Type B pancreatic cell (in vitro differentiated cells): ENCODE measurements at regions not wholly inside any gene's neighbourhood (a gene's known extent, or its start where the extent isn't known, plus 50 kb on each side); places are given as distances from the start of the nearest gene placed in this dataset.

Experiments
- DNase-seq: peaks from one replicate; pipeline ENCODE4 v3.0.0; 2021; ENCODE audit warnings: mixed read lengths; ENCODE audit not compliant: unreplicated experiment; ENCODE audit errors: extremely low spot score
- H3K27ac Mint-ChIP-seq: 2 replicates; pipeline ENCODE4 v1.8.0; 2021; ENCODE audit warnings: mild to moderate bottlenecking, mixed read lengths
- H3K27me3 Mint-ChIP-seq: 2 replicates; pipeline ENCODE4 v1.8.0; 2021; ENCODE audit warnings: mixed read lengths
- H3K36me3 Mint-ChIP-seq: 2 replicates; pipeline ENCODE4 v1.8.0; 2021; ENCODE audit warnings: mixed read lengths
- H3K4me1 Mint-ChIP-seq: one replicate; pipeline ENCODE4 v1.8.0; 2021; ENCODE audit warnings: mixed read lengths; ENCODE audit not compliant: unreplicated experiment
- H3K4me3 Mint-ChIP-seq: 2 replicates; pipeline ENCODE4 v1.8.0; 2021; ENCODE audit warnings: mild to moderate bottlenecking, mixed read lengths
- H3K9me3 Mint-ChIP-seq: 2 replicates; pipeline ENCODE4 v1.8.0; 2021; ENCODE audit warnings: mixed read lengths
- TF ChIP-seq, protein P1 (sequence below): fragments of 200-600 bp; sonication (generic); conservative IDR thresholded peaks from 2 replicates; pipeline ENCODE4 v1.5.0; 2021; ENCODE audit warnings: antibody characterized with exemption, mild to moderate bottlenecking

DNA sequence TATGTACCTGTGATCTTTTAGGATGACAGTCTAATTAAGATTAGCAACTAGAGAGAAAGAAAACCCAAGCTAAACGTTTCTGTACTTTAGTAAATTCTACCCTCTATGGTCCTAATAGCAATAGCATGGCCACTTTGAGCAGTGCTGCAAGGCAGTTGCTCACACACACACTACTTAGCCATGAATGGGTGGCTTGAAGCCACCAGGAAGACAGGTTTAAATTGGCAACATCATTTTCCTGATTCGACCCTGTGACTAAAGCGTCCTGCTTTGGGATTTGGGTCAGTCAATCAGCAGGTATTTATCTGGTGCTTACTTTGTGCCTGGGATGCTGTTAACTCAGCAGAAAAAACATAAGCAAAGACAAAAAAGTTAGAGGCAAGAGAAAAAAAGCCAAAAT, 150.6 kb downstream of the ARRDC3 start:
- DNase-seq = no peak
- Mint-ChIP-seq H3K4me3 (no peak overlapping the region), H3K27ac (no peak overlapping the region), H3K27me3 (no peaks in the 10 kb centered on the region), H3K4me1 (no peaks in the 10 kb centered on the region), H3K9me3 (no peaks in the 10 kb centered on the region), H3K36me3 (no peaks in the 10 kb centered on the region)
- TF ChIP-seq, protein P1, sequence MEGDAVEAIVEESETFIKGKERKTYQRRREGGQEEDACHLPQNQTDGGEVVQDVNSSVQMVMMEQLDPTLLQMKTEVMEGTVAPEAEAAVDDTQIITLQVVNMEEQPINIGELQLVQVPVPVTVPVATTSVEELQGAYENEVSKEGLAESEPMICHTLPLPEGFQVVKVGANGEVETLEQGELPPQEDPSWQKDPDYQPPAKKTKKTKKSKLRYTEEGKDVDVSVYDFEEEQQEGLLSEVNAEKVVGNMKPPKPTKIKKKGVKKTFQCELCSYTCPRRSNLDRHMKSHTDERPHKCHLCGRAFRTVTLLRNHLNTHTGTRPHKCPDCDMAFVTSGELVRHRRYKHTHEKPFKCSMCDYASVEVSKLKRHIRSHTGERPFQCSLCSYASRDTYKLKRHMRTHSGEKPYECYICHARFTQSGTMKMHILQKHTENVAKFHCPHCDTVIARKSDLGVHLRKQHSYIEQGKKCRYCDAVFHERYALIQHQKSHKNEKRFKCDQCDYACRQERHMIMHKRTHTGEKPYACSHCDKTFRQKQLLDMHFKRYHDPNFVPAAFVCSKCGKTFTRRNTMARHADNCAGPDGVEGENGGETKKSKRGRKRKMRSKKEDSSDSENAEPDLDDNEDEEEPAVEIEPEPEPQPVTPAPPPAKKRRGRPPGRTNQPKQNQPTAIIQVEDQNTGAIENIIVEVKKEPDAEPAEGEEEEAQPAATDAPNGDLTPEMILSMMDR = no peak

DNA sequence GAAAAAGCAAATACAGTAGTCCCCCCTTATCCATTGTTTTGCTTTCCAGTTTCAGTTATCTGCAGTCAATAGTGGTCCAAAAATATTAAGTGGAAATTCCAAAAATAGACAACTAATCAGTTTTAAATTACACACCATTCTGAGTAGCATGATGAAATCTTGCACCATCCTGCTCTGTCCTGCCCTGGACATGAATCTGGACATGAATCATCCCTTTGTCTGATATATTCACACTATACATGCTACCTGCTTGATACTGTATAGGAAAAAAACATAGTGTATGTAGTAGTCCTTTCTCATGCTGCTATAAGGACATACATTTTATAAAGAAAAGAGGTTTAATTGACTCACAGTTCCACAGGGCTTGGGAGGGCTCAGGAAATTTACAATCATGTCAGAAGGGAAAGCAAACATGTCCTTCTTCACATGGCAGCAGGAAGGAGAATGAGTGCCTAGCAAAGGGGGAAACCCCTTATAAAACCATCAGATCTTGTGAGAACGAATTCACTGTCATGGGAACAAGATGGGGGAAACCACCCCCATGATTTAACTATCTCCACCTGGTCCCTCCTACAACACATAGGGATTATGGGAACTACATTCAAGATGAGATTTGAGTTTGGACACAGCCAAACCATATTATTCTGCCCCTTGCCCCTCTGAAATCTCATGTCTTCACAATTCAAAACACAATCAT, 153.9 kb downstream of the ARRDC3 start:
- Mint-ChIP-seq H3K27me3 (no peaks in the 10 kb centered on the region), H3K4me1 (no peaks in the 10 kb centered on the region), H3K27ac (no peak overlapping the region), H3K36me3 (no peaks in the 10 kb centered on the region), H3K4me3 (no peak overlapping the region), H3K9me3 (no peaks in the 10 kb centered on the region)
- DNase-seq = no peak
- TF ChIP-seq, protein P1 = no peak

DNA sequence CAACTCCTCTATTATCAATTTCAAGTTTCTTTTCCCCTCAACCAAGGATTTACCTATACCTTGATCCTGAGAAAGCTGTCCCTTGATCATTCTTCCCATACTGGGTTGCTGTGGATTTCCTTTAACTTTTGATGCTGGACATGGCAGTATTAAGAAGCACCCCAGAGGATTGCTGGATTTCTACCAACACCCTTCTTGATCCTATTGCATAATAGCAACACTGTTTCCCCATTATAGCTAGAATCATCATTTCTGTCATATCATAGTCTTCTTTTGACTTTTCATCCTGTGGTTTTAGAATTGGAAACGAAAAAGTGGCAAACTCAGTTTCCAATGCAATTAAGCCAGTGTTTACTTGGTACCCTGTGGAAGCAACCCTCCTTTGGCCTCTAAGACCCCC, 154.9 kb downstream of the ARRDC3 start:
- no peak overlapping the region for H3K4me3 Mint-ChIP-seq
- DNase-seq = no peak

DNA sequence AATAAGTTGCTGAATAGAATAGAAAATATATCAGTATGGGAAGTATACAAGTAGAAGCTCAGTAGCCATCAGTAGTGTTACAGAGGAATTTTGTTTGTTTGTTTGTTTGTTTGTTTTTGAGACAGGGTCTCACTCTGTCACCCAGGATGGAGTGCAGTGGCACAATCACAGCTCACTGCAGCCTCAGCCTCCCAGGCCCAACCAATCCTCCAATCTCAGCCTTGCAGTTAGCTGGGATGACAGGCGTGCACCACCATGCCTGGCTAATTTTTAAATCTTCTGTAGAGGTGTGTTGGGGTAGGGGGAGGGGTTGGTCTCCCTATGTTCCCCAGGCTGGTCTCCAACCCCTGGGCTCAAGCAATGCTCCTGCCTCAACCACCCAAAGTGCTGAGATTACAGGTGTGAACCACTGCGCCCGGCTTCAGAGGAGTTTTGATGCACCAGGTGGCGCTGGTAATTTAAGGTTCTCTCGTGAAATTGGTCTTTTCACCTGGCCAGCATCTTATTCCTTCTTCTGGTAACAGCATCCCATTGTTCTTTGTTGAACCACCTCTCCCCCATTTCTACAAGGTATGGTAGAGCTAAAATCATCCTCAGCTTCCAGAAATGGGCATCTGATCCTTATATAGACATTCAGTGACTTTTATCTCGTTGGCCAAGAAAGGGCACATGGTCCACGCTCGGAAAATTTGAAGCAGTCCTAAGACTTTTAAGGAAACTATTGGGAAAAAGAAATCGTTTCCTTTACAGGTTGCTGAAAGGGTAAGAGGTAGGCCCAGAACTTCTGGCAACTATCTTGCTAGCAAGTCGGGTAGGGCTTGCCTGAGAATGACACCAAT, 157.1 kb downstream of the ARRDC3 start:
- TF ChIP-seq, protein P1 = peak; percentile 45
- Mint-ChIP-seq H3K27me3 (no peaks in the 10 kb centered on the region), H3K36me3 (no peaks in the 10 kb centered on the region), H3K4me3 (no peak overlapping the region), H3K27ac (no peak overlapping the region), H3K4me1 (no peaks in the 10 kb centered on the region), H3K9me3 (peaks cover 4% of the 10 kb centered on the region)
- no peak for DNase-seq

More for the DNA sequence above, 154.9 kb downstream of the ARRDC3 start:
- Mint-ChIP-seq H3K36me3 (no peaks in the 10 kb centered on the region), H3K27ac (no peak overlapping the region), H3K9me3 (no peaks in the 10 kb centered on the region), H3K27me3 (no peaks in the 10 kb centered on the region), H3K4me1 (no peaks in the 10 kb centered on the region)
- TF ChIP-seq, protein P1 = no peak

DNA sequence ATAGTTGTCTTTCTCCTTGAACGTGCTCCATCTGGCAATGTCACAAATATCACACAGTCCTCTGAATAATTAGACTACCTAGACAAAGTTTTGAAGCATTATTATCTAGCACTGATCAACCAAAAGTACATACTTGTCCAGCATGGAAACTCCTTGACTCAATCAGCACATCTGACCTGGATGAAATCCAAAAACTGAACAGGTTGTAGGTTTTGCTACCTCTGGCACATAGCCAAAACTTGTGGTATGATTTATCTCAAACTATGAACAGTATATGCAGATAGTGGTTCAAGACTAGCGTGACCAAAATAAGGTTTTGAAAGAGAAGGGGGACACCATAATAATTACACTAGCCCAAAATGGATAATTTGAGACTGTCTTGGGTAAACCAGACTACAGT, 158.1 kb downstream of the ARRDC3 start:
- no peaks in the 10 kb centered on the region for H3K4me1 Mint-ChIP-seq
- TF ChIP-seq, protein P1 = no peak
- no peak for DNase-seq
- no peak overlapping the region for H3K27ac Mint-ChIP-seq
- H3K36me3 Mint-ChIP-seq = no peaks in the 10 kb centered on the region
- H3K4me3 Mint-ChIP-seq = no peak overlapping the region
- H3K27me3 Mint-ChIP-seq = no peaks in the 10 kb centered on the region
- peaks cover 6% of the 10 kb centered on the region for H3K9me3 Mint-ChIP-seq
